ENCODE measurements at regions not wholly inside any gene's neighbourhood (a gene's known extent, or its start where the extent isn't known, plus 50 kb on each side); places are given as distances from the start of the nearest gene placed in this dataset.

DNA sequence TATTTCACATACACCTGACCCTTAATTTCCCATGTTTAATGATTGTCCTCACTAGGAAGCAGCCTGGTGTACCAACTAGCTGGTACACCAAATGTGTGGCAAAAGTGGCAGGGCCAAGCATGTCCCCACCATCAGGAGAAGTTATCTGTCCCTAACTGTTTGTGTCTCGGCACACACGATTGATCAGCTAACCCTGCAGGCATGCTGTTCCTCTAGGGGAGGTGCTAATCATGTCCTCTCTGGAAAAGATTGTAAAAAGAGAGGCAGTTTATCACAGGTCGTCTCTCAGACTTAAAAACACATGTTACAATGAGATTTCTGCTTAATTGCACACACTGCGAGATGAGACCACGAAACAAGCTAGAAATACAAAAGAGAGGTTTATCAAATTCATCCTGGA lies 342.7 kb downstream of the DIRAS2 start:
- TF ChIP-seq, protein P1, sequence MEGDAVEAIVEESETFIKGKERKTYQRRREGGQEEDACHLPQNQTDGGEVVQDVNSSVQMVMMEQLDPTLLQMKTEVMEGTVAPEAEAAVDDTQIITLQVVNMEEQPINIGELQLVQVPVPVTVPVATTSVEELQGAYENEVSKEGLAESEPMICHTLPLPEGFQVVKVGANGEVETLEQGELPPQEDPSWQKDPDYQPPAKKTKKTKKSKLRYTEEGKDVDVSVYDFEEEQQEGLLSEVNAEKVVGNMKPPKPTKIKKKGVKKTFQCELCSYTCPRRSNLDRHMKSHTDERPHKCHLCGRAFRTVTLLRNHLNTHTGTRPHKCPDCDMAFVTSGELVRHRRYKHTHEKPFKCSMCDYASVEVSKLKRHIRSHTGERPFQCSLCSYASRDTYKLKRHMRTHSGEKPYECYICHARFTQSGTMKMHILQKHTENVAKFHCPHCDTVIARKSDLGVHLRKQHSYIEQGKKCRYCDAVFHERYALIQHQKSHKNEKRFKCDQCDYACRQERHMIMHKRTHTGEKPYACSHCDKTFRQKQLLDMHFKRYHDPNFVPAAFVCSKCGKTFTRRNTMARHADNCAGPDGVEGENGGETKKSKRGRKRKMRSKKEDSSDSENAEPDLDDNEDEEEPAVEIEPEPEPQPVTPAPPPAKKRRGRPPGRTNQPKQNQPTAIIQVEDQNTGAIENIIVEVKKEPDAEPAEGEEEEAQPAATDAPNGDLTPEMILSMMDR (IDR thresholded peaks at IDR 0.05), result no peak
- TF ChIP-seq POLR2A (IDR thresholded peaks at IDR 0.05), result no peak
